A673 (cell line): ENCODE measurements at regions not wholly inside any gene's neighbourhood (a gene's known extent, or its start where the extent isn't known, plus 50 kb on each side); places are given as distances from the start of the nearest gene placed in this dataset.
"Not testable (repeated sequence)": the region's sequence is repeated elsewhere in the genome, so short reads cannot be mapped to it uniquely, and the experiment has no call there.

ENCODE experiments used
- EZH2 ChIP-seq: fragments of 200-600 bp; sonication (generic); IDR thresholded peaks from 2 replicates; pipeline ENCODE4 v1.6.1; 2017; ENCODE audit warnings: borderline replicate concordance, low read depth, mild to moderate bottlenecking, mixed read lengths, antibody characterized with exemption, low read length; ENCODE audit not compliant: poor library complexity, severe bottlenecking
- TF ChIP-seq, protein P1 (sequence below): fragments of 300-800, 200-600 bp; sonication (generic); conservative IDR thresholded peaks from 2 replicates; pipeline ENCODE4 v1.5.1; 2017; ENCODE audit warnings: low read depth, mild to moderate bottlenecking, antibody characterized with exemption, low read length, moderate library complexity, mixed read lengths

DNA sequence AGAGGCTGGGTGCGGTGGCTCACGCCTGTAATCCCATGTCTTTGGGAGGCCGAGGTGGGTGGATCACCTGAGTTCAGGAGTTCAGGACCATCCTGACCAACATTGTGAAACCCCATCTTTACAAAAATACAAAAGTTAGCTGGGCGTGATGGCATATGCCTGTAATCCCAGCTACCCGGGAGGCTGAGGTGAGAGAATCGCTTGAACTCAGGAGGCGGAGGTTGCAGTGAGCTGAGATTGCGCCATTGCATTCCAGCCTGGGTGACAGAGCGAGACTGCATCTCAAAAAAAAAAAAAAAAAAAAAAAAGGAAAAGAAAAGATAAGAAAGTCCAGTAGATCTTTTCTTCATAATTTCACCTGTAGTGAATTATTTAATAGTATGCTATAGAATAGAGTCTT is 85.0 kb upstream of the TRPC4 start:
- TF ChIP-seq, protein P1, sequence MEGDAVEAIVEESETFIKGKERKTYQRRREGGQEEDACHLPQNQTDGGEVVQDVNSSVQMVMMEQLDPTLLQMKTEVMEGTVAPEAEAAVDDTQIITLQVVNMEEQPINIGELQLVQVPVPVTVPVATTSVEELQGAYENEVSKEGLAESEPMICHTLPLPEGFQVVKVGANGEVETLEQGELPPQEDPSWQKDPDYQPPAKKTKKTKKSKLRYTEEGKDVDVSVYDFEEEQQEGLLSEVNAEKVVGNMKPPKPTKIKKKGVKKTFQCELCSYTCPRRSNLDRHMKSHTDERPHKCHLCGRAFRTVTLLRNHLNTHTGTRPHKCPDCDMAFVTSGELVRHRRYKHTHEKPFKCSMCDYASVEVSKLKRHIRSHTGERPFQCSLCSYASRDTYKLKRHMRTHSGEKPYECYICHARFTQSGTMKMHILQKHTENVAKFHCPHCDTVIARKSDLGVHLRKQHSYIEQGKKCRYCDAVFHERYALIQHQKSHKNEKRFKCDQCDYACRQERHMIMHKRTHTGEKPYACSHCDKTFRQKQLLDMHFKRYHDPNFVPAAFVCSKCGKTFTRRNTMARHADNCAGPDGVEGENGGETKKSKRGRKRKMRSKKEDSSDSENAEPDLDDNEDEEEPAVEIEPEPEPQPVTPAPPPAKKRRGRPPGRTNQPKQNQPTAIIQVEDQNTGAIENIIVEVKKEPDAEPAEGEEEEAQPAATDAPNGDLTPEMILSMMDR: not testable (repeated sequence)
- TF ChIP-seq EZH2: not testable (repeated sequence)
